ENCODE measurements at regions not wholly inside any gene's neighbourhood (a gene's known extent, or its start where the extent isn't known, plus 50 kb on each side); places are given as distances from the start of the nearest gene placed in this dataset.

DNA sequence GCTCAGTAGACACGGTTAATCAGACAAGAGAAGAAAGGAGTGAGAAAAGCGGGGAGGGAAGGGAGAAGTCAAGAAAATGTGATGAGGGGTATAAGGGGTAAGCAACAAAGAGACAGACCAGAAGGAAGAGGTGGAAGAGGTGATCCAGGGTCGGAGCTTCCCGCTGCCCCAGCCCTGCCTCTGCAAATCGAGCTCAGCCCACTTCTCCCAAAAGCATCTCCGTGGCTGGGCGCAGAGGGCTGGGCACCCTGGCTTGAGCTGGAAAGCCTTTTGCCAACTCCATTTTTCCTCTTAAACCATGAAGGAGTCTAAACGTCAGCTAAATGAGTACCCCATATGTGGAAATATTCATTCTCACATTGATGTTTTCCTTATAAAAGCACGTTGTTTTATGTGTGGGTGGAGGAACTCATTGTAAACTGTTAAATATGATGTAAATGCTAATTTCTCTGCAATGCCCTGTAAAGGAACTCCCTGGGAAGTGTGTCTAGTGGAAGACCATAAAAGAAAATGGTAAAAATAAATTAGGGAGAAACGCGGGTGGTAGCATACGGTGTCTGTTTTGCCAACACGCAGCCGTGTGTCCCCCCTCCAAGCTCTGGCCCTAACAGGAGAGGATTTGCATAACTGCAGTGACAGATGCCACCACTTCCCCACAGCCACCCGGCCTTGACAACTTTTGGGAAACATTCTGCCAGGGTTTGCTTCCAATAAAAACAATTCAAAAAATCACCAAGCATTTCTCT is 55.2 kb upstream of the MAFB start:
- Histone ChIP-seq H2AK5ac (ENCODE audit: low read depth, low read length) (no peak overlapping the region), H3K27ac (replicated peaks; ENCODE audit: low read length) (no peak overlapping the region), H2AFZ (ENCODE audit: low read length) (no peak overlapping the region), H2BK5ac (ENCODE audit: low read length) (no peak overlapping the region), H3K14ac (ENCODE audit: low read length) (no peak overlapping the region), H2BK120ac (ENCODE audit: low read depth, low read length) (no peak overlapping the region), H3K4me1 (ENCODE audit: control insufficient read depth in 2 of 2, insufficient read depth in 1 of 2, low read depth in 1 of 2, low read length in 2 of 2) (no peaks in the 10 kb centered on the region), H3K4me2 (ENCODE audit: insufficient read depth, low read length, poor library complexity, severe bottlenecking) (no peak overlapping the region), H4K8ac (ENCODE audit: low read depth, low read length) (no peak overlapping the region), H3K23ac (ENCODE audit: low read depth, low read length, poor library complexity) (no peak overlapping the region), H4K91ac (ENCODE audit: low read depth, low read length, poor library complexity) (no peak overlapping the region), H3K9ac (ENCODE audit: low read depth, low read length, poor library complexity) (no peak overlapping the region), H3K4ac (ENCODE audit: low read length) (no peak overlapping the region), H2BK12ac (ENCODE audit: low read length) (no peak overlapping the region), H3K36me3 (replicated peaks in 1 of 2; ENCODE audit: control insufficient read depth in 2 of 2, insufficient read depth in 2 of 2, low read length in 2 of 2) (no peaks in the 10 kb centered on the region), H3K4me3 (ENCODE audit: low read length in 2 of 2) (no peak overlapping the region), H2BK15ac (ENCODE audit: low read length) (no peak overlapping the region), H3K79me1 (ENCODE audit: low read depth, low read length) (no peaks in the 10 kb centered on the region), H3K18ac (ENCODE audit: low read length) (no peak overlapping the region), H3K9me3 (replicated peaks in 1 of 2; ENCODE audit: control insufficient read depth in 2 of 2, insufficient read depth in 1 of 2, low read depth in 1 of 2, low read length in 2 of 2) (no peaks in the 10 kb centered on the region), H3K27me3 (ENCODE audit: control insufficient read depth in 3 of 3, insufficient read depth in 3 of 3, low read depth in 1 of 3, low read length in 3 of 3) (peaks cover 0 to 14% (median 0%) of the 10 kb centered on the region in 3 experiments)
- WGBS, 2 donors (ENCODE audit: extremely low coverage in 2 of 2, insufficient read length in 2 of 2, insufficient replicate concordance in 1 of 2) = no CpG with 5 or more reads among the region's 15 CpGs
- no peak for DNase-seq (ENCODE audit: low spot score)

DNA sequence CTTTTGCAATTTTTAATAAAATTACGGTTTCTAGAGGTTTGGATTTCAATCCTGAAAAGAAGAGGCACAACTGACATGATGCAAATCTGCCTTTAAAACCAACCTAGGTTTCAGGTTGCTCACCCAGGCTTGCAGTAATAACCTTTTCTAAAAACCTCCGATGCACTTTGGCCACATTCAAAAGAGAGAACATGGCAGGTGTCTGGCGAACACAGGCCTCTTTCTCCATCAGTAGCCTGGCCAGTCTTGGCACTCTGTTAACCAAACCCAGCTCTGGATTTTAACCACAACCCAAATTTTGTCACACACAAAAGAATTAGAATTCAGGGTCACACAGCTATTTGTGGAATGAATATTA is 55.8 kb upstream of the MAFB start:
- H4K91ac ChIP-seq (ENCODE audit: low read depth, low read length, poor library complexity) = no peak overlapping the region
- no peak overlapping the region for H2AK5ac ChIP-seq (ENCODE audit: low read depth, low read length)
- peaks cover 0 to 9% (median 0%) of the 10 kb centered on the region in 3 experiments for H3K27me3 ChIP-seq (ENCODE audit: control insufficient read depth in 3 of 3, insufficient read depth in 3 of 3, low read depth in 1 of 3, low read length in 3 of 3)
- no peak overlapping the region for H2BK12ac ChIP-seq (ENCODE audit: low read length)
- H3K23ac ChIP-seq (ENCODE audit: low read depth, low read length, poor library complexity) = no peak overlapping the region
- no peak overlapping the region for H3K27ac ChIP-seq (replicated peaks; ENCODE audit: low read length)
- H3K79me1 ChIP-seq (ENCODE audit: low read depth, low read length) = no peaks in the 10 kb centered on the region
- H2BK15ac ChIP-seq (ENCODE audit: low read length) = no peak overlapping the region
- H3K4me1 ChIP-seq (ENCODE audit: control insufficient read depth in 2 of 2, insufficient read depth in 1 of 2, low read depth in 1 of 2, low read length in 2 of 2) = no peaks in the 10 kb centered on the region
- H2BK5ac ChIP-seq (ENCODE audit: low read length) = no peak overlapping the region
- H2AFZ ChIP-seq (ENCODE audit: low read length) = no peak overlapping the region
- H3K36me3 ChIP-seq (replicated peaks in 1 of 2; ENCODE audit: control insufficient read depth in 2 of 2, insufficient read depth in 2 of 2, low read length in 2 of 2) = no peaks in the 10 kb centered on the region
- H3K4ac ChIP-seq (ENCODE audit: low read length) = no peak overlapping the region
- H3K14ac ChIP-seq (ENCODE audit: low read length) = no peak overlapping the region
- H2BK120ac ChIP-seq (ENCODE audit: low read depth, low read length) = no peak overlapping the region
- no peak overlapping the region for H3K9ac ChIP-seq (ENCODE audit: low read depth, low read length, poor library complexity)
- H3K4me2 ChIP-seq (ENCODE audit: insufficient read depth, low read length, poor library complexity, severe bottlenecking) = no peak overlapping the region
- H4K8ac ChIP-seq (ENCODE audit: low read depth, low read length) = no peak overlapping the region
- WGBS, 2 donors (ENCODE audit: extremely low coverage in 2 of 2, insufficient read length in 2 of 2, insufficient replicate concordance in 1 of 2) = no CpG with 5 or more reads among the region's 3 CpGs
- H3K18ac ChIP-seq (ENCODE audit: low read length) = no peak overlapping the region
- H3K9me3 ChIP-seq (replicated peaks in 1 of 2; ENCODE audit: control insufficient read depth in 2 of 2, insufficient read depth in 1 of 2, low read depth in 1 of 2, low read length in 2 of 2) = no peaks in the 10 kb centered on the region
- no peak overlapping the region for H3K4me3 ChIP-seq (ENCODE audit: low read length in 2 of 2)
- no peak for DNase-seq (ENCODE audit: low spot score)

DNA sequence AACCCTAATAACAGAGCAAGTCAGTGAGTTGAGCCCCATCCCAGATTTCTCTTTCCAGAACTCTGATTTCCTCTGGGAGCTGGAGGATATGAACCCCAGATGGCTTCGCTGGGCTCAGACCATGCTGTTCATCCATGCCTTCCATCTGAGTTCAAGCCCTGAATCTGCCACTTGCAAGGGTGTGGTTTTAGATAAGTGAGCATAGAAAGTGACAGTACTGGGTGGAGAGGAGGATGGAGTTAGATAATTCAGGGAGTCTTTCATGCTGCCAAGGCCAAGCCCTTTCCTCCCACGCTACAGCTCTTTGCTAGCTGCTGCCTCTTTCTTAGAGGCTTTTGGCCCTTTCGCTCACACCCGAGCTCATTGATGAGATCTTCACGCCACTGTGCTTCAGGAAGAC is 57.2 kb upstream of the MAFB start:
- Histone ChIP-seq H3K4me3 (ENCODE audit: low read length in 2 of 2) (no peak overlapping the region), H3K79me1 (ENCODE audit: low read depth, low read length) (no peaks in the 10 kb centered on the region), H3K36me3 (replicated peaks in 1 of 2; ENCODE audit: control insufficient read depth in 2 of 2, insufficient read depth in 2 of 2, low read length in 2 of 2) (no peaks in the 10 kb centered on the region), H3K9me3 (replicated peaks in 1 of 2; ENCODE audit: control insufficient read depth in 2 of 2, insufficient read depth in 1 of 2, low read depth in 1 of 2, low read length in 2 of 2) (no peaks in the 10 kb centered on the region), H3K4ac (ENCODE audit: low read length) (no peak overlapping the region), H3K14ac (ENCODE audit: low read length) (no peak overlapping the region), H3K9ac (ENCODE audit: low read depth, low read length, poor library complexity) (no peak overlapping the region), H2AFZ (ENCODE audit: low read length) (no peak overlapping the region), H3K4me2 (ENCODE audit: insufficient read depth, low read length, poor library complexity, severe bottlenecking) (no peak overlapping the region), H4K8ac (ENCODE audit: low read depth, low read length) (no peak overlapping the region), H3K27me3 (ENCODE audit: control insufficient read depth in 3 of 3, insufficient read depth in 3 of 3, low read depth in 1 of 3, low read length in 3 of 3) (peaks cover 0 to 9% (median 0%) of the 10 kb centered on the region in 3 experiments), H3K23ac (ENCODE audit: low read depth, low read length, poor library complexity) (no peak overlapping the region), H2BK12ac (ENCODE audit: low read length) (no peak overlapping the region), H4K91ac (ENCODE audit: low read depth, low read length, poor library complexity) (no peak overlapping the region), H2BK15ac (ENCODE audit: low read length) (no peak overlapping the region), H3K18ac (ENCODE audit: low read length) (no peak overlapping the region), H2AK5ac (ENCODE audit: low read depth, low read length) (no peak overlapping the region), H3K27ac (replicated peaks; ENCODE audit: low read length) (no peak overlapping the region), H2BK120ac (ENCODE audit: low read depth, low read length) (no peak overlapping the region), H2BK5ac (ENCODE audit: low read length) (no peak overlapping the region), H3K4me1 (ENCODE audit: control insufficient read depth in 2 of 2, insufficient read depth in 1 of 2, low read depth in 1 of 2, low read length in 2 of 2) (no peaks in the 10 kb centered on the region)
- DNase-seq (ENCODE audit: low spot score) = no peak
- WGBS, 2 donors (ENCODE audit: extremely low coverage in 2 of 2, insufficient read length in 2 of 2, insufficient replicate concordance in 1 of 2) = no CpG with 5 or more reads among the region's 5 CpGs

DNA sequence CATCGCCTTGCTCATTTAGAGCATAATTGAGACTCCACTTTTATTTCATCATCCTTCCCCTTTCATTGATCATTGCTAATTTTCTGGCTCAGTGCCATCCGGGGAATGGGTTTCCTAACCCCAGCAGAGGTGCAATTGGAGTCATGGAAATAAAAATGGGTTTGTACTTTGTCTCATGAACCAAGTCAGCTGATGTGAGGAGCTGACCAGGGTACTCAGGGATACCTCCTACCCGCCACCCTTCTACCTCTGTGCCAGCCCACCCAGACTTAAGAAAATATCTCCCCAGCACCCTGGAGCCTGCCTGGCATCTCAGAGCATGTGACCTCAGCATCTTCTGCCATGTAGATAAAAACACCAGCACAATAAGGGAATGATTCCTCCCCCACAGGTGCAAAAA is 59.1 kb upstream of the MAFB start:
- Histone ChIP-seq H3K14ac (ENCODE audit: low read length) (no peak overlapping the region), H3K4me2 (ENCODE audit: insufficient read depth, low read length, poor library complexity, severe bottlenecking) (no peak overlapping the region), H2BK15ac (ENCODE audit: low read length) (no peak overlapping the region), H3K9me3 (replicated peaks in 1 of 2; ENCODE audit: control insufficient read depth in 2 of 2, insufficient read depth in 1 of 2, low read depth in 1 of 2, low read length in 2 of 2) (no peaks in the 10 kb centered on the region), H3K4me3 (ENCODE audit: low read length in 2 of 2) (no peak overlapping the region), H3K36me3 (replicated peaks in 1 of 2; ENCODE audit: control insufficient read depth in 2 of 2, insufficient read depth in 2 of 2, low read length in 2 of 2) (no peaks in the 10 kb centered on the region), H2BK120ac (ENCODE audit: low read depth, low read length) (no peak overlapping the region), H3K4me1 (ENCODE audit: control insufficient read depth in 2 of 2, insufficient read depth in 1 of 2, low read depth in 1 of 2, low read length in 2 of 2) (no peaks in the 10 kb centered on the region), H3K27me3 (ENCODE audit: control insufficient read depth in 3 of 3, insufficient read depth in 3 of 3, low read depth in 1 of 3, low read length in 3 of 3) (peaks cover 0 to 9% (median 0%) of the 10 kb centered on the region in 3 experiments), H2AK5ac (ENCODE audit: low read depth, low read length) (no peak overlapping the region), H3K23ac (ENCODE audit: low read depth, low read length, poor library complexity) (no peak overlapping the region), H2BK5ac (ENCODE audit: low read length) (no peak overlapping the region), H3K9ac (ENCODE audit: low read depth, low read length, poor library complexity) (no peak overlapping the region), H2BK12ac (ENCODE audit: low read length) (no peak overlapping the region), H3K4ac (ENCODE audit: low read length) (no peak overlapping the region), H3K27ac (replicated peaks; ENCODE audit: low read length) (no peak overlapping the region), H2AFZ (ENCODE audit: low read length) (no peak overlapping the region), H4K8ac (ENCODE audit: low read depth, low read length) (no peak overlapping the region), H4K91ac (ENCODE audit: low read depth, low read length, poor library complexity) (no peak overlapping the region), H3K18ac (ENCODE audit: low read length) (no peak overlapping the region), H3K79me1 (ENCODE audit: low read depth, low read length) (no peaks in the 10 kb centered on the region)
- DNase-seq (ENCODE audit: low spot score) = no peak
- no CpG with 5 or more reads among the region's 3 CpGs for WGBS, 2 donors (ENCODE audit: extremely low coverage in 2 of 2, insufficient read length in 2 of 2, insufficient replicate concordance in 1 of 2)

Measured in neuronal stem cell (in vitro differentiated cells).